ENCODE measurements at regions not wholly inside any gene's neighbourhood (a gene's known extent, or its start where the extent isn't known, plus 50 kb on each side); places are given as distances from the start of the nearest gene placed in this dataset.

- H3K27ac ChIP-seq (ENCODE audit: extremely low read depth, low read depth, low read length): no peak overlapping the region
- H3K4me1 ChIP-seq (ENCODE audit: control insufficient read depth, insufficient read depth, low read length): no peaks in the 10 kb centered on the region
- no peaks in the 10 kb centered on the region for H3K36me3 ChIP-seq (ENCODE audit: control insufficient read depth in 2 of 2, insufficient read depth in 1 of 2, low read length in 2 of 2)
- no peak for TF ChIP-seq ZNF175 (tag by site-specific recombination; IDR thresholded peaks at IDR 0.05)
- TF ChIP-seq ZNF514 (tag by site-specific recombination; IDR thresholded peaks at IDR 0.05): no peak
- no peak for TF ChIP-seq WT1 (tag by site-specific recombination; IDR thresholded peaks at IDR 0.05)
- TF ChIP-seq ZNF2 (tag by site-specific recombination; IDR thresholded peaks at IDR 0.05): no peak
- TF ChIP-seq ZXDB (tag by site-specific recombination; IDR thresholded peaks at IDR 0.05): no peak
- no peak for TF ChIP-seq ZNF311 (tag by site-specific recombination; IDR thresholded peaks at IDR 0.05; ENCODE audit: borderline replicate concordance)
- TF ChIP-seq, protein P1, sequence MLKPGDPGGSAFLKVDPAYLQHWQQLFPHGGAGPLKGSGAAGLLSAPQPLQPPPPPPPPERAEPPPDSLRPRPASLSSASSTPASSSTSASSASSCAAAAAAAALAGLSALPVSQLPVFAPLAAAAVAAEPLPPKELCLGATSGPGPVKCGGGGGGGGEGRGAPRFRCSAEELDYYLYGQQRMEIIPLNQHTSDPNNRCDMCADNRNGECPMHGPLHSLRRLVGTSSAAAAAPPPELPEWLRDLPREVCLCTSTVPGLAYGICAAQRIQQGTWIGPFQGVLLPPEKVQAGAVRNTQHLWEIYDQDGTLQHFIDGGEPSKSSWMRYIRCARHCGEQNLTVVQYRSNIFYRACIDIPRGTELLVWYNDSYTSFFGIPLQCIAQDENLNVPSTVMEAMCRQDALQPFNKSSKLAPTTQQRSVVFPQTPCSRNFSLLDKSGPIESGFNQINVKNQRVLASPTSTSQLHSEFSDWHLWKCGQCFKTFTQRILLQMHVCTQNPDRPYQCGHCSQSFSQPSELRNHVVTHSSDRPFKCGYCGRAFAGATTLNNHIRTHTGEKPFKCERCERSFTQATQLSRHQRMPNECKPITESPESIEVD (tag by site-specific recombination; IDR thresholded peaks at IDR 0.05): no peak
- no peak for TF ChIP-seq ZNF214 (tag by site-specific recombination; IDR thresholded peaks at IDR 0.05; ENCODE audit: borderline replicate concordance)
- TF ChIP-seq, protein P2, sequence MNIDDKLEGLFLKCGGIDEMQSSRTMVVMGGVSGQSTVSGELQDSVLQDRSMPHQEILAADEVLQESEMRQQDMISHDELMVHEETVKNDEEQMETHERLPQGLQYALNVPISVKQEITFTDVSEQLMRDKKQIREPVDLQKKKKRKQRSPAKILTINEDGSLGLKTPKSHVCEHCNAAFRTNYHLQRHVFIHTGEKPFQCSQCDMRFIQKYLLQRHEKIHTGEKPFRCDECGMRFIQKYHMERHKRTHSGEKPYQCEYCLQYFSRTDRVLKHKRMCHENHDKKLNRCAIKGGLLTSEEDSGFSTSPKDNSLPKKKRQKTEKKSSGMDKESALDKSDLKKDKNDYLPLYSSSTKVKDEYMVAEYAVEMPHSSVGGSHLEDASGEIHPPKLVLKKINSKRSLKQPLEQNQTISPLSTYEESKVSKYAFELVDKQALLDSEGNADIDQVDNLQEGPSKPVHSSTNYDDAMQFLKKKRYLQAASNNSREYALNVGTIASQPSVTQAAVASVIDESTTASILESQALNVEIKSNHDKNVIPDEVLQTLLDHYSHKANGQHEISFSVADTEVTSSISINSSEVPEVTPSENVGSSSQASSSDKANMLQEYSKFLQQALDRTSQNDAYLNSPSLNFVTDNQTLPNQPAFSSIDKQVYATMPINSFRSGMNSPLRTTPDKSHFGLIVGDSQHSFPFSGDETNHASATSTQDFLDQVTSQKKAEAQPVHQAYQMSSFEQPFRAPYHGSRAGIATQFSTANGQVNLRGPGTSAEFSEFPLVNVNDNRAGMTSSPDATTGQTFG (tag by site-specific recombination; IDR thresholded peaks at IDR 0.05; ENCODE audit: borderline replicate concordance): no peak
- no peak for TF ChIP-seq GFI1B (tag by site-specific recombination; IDR thresholded peaks at IDR 0.05)
- TF ChIP-seq, protein P3, sequence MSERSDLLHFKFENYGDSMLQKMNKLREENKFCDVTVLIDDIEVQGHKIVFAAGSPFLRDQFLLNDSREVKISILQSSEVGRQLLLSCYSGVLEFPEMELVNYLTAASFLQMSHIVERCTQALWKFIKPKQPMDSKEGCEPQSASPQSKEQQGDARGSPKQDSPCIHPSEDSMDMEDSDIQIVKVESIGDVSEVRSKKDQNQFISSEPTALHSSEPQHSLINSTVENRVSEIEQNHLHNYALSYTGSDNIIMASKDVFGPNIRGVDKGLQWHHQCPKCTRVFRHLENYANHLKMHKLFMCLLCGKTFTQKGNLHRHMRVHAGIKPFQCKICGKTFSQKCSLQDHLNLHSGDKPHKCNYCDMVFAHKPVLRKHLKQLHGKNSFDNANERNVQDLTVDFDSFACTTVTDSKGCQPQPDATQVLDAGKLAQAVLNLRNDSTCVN (tag by site-specific recombination; optimal IDR thresholded peaks at IDR 0.05): no peak
- TF ChIP-seq, protein P4, sequence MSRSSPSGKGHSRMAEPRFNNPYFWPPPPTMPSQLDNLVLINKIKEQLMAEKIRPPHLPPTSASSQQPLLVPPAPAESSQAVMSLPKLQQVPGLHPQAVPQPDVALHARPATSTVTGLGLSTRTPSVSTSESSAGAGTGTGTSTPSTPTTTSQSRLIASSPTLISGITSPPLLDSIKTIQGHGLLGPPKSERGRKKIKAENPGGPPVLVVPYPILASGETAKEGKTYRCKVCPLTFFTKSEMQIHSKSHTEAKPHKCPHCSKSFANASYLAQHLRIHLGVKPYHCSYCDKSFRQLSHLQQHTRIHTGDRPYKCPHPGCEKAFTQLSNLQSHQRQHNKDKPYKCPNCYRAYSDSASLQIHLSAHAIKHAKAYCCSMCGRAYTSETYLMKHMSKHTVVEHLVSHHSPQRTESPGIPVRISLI (tag by site-specific recombination; IDR thresholded peaks at IDR 0.05): no peak
- TF ChIP-seq KLF17 (tag by site-specific recombination; IDR thresholded peaks at IDR 0.05): no peak
- TF ChIP-seq, protein P5, sequence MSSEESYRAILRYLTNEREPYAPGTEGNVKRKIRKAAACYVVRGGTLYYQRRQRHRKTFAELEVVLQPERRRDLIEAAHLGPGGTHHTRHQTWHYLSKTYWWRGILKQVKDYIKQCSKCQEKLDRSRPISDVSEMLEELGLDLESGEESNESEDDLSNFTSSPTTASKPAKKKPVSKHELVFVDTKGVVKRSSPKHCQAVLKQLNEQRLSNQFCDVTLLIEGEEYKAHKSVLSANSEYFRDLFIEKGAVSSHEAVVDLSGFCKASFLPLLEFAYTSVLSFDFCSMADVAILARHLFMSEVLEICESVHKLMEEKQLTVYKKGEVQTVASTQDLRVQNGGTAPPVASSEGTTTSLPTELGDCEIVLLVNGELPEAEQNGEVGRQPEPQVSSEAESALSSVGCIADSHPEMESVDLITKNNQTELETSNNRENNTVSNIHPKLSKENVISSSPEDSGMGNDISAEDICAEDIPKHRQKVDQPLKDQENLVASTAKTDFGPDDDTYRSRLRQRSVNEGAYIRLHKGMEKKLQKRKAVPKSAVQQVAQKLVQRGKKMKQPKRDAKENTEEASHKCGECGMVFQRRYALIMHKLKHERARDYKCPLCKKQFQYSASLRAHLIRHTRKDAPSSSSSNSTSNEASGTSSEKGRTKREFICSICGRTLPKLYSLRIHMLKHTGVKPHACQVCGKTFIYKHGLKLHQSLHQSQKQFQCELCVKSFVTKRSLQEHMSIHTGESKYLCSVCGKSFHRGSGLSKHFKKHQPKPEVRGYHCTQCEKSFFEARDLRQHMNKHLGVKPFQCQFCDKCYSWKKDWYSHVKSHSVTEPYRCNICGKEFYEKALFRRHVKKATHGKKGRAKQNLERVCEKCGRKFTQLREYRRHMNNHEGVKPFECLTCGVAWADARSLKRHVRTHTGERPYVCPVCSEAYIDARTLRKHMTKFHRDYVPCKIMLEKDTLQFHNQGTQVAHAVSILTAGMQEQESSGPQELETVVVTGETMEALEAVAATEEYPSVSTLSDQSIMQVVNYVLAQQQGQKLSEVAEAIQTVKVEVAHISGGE (tag by site-specific recombination; conservative IDR thresholded peaks at IDR 0.05; ENCODE audit: low read depth): no peak
- TF ChIP-seq, protein P6, sequence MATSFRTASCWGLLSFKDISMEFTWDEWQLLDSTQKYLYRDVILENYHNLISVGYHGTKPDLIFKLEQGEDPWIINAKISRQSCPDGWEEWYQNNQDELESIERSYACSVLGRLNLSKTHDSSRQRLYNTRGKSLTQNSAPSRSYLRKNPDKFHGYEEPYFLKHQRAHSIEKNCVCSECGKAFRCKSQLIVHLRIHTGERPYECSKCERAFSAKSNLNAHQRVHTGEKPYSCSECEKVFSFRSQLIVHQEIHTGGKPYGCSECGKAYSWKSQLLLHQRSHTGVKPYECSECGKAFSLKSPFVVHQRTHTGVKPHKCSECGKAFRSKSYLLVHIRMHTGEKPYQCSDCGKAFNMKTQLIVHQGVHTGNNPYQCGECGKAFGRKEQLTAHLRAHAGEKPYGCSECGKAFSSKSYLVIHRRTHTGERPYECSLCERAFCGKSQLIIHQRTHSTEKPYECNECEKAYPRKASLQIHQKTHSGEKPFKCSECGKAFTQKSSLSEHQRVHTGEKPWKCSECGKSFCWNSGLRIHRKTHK (tag by site-specific recombination; IDR thresholded peaks at IDR 0.05): no peak
- no peak for TF ChIP-seq HIC1 (tag by site-specific recombination; IDR thresholded peaks at IDR 0.05)
- no peaks in the 10 kb centered on the region for H3K9me3 ChIP-seq (ENCODE audit: control insufficient read depth, insufficient read depth, low read depth, low read length)
- ChIA-PET POLR2A (no interaction called here), CTCF (no interaction called here)
- no peak overlapping the region for H3K4me3 ChIP-seq (ENCODE audit: low read depth, low read length)
These were observed 155.1 kb downstream of the TMA16 start for GRCh38 chr4:163649557-163650091.
